DOHH2 (cell line): ENCODE measurements at regions not wholly inside any gene's neighbourhood (a gene's known extent, or its start where the extent isn't known, plus 50 kb on each side); places are given as distances from the start of the nearest gene placed in this dataset.

Source experiments
- H3F3A ChIP-seq: fragments of 200-600 bp; sonication (generic), shearing (Covaris generic); 2 replicates; pipeline ENCODE4 v1.6.0; 2016; ENCODE audit warnings: antibody characterized with exemption, mild to moderate bottlenecking; ENCODE audit not compliant: control insufficient read depth, insufficient read depth
- H3K27ac ChIP-seq: fragments of 200-600 bp; sonication (generic); 2 replicates; pipeline ENCODE4 v1.5.1; 2014; ENCODE audit warnings: low read depth, mild to moderate bottlenecking, low read length, moderate library complexity
- H3K27me3 ChIP-seq: fragments of 200-600 bp; sonication (generic); 2 replicates; pipeline ENCODE4 v1.6.1; 2014; ENCODE audit warnings: mild to moderate bottlenecking, low read length, mixed read lengths; ENCODE audit not compliant: control insufficient read depth
- H3K36me3 ChIP-seq: fragments of 200-600 bp; sonication (generic); 2 replicates; pipeline ENCODE4 v1.6.1; 2014; ENCODE audit warnings: mild to moderate bottlenecking, low read length, moderate library complexity, mixed read lengths; ENCODE audit not compliant: control insufficient read depth
- H3K4me1 ChIP-seq: fragments of 200-600 bp; sonication (generic); 2 replicates; pipeline ENCODE4 v1.6.1; 2014; ENCODE audit warnings: mild to moderate bottlenecking, low read length, mixed read lengths; ENCODE audit not compliant: control insufficient read depth
- H3K4me2 ChIP-seq: fragments of 200-600 bp; sonication (generic); 2 replicates; pipeline ENCODE4 v1.6.0; 2014; ENCODE audit warnings: mild to moderate bottlenecking, low read length, moderate library complexity
- H3K4me3 ChIP-seq: fragments of 200-600 bp; sonication (generic); 2 replicates; pipeline ENCODE4 v1.5.1; 2014; ENCODE audit warnings: mild to moderate bottlenecking, low read length, mixed read lengths
- H3K79me2 ChIP-seq: fragments of 200-600 bp; sonication (generic); 2 replicates; pipeline ENCODE4 v1.6.1; 2014; ENCODE audit warnings: mild to moderate bottlenecking, low read length, mixed read lengths; ENCODE audit not compliant: control insufficient read depth
- H3K9me2 ChIP-seq: fragments of 200-600 bp; sonication (generic); replicated peaks from 2 replicates; pipeline ENCODE4 v1.6.1; 2014; ENCODE audit warnings: mild to moderate bottlenecking, low read length, mixed read lengths; ENCODE audit not compliant: control insufficient read depth
- H3K9me3 ChIP-seq: fragments of 200-600 bp; sonication (generic); 2 replicates; pipeline ENCODE4 v1.6.1; 2014; ENCODE audit warnings: antibody characterized with exemption, low read length, mixed read lengths; ENCODE audit not compliant: control insufficient read depth, insufficient read depth
- H4K20me1 ChIP-seq: fragments of 200-600 bp; sonication (generic); 2 replicates; pipeline ENCODE4 v1.6.0; 2014; ENCODE audit warnings: low read depth, mild to moderate bottlenecking, antibody characterized with exemption, low read length, moderate library complexity; ENCODE audit not compliant: control insufficient read depth, insufficient read depth
- CTCF ChIP-seq: fragments of 200-600 bp; sonication (generic); IDR thresholded peaks from one replicate; pipeline ENCODE4 v1.5.1; 2014; ENCODE audit warnings: antibody characterized with exemption, mild to moderate bottlenecking, low read depth, low read length; ENCODE audit not compliant: poor library complexity, severe bottlenecking
- EZH2phosphoT487 ChIP-seq: fragments of 200-600 bp; sonication (generic); IDR thresholded peaks from 2 replicates; pipeline ENCODE4 v1.6.1; 2017; ENCODE audit warnings: borderline replicate concordance, mild to moderate bottlenecking, antibody characterized with exemption, low read length, moderate library complexity, mixed read lengths

GRCh38 chr1:221097479-221098281 is 218.4 kb downstream of the HLX start:
- H3F3A ChIP-seq, result no peaks in the 10 kb centered on the region
- no peak overlapping the region for H3K4me2 ChIP-seq
- H3K4me1 ChIP-seq, result peaks cover 15% of the 10 kb centered on the region
- H3K9me3 ChIP-seq, result no peaks in the 10 kb centered on the region
- H3K36me3 ChIP-seq, result no peaks in the 10 kb centered on the region
- no peaks in the 10 kb centered on the region for H3K9me2 ChIP-seq
- H3K4me3 ChIP-seq, result no peak overlapping the region
- TF ChIP-seq EZH2phosphoT487 (no peak), CTCF (no peak)
- no peaks in the 10 kb centered on the region for H4K20me1 ChIP-seq
- H3K27me3 ChIP-seq, result no peaks in the 10 kb centered on the region
- no peak overlapping the region for H3K27ac ChIP-seq
- no peaks in the 10 kb centered on the region for H3K79me2 ChIP-seq

- H3K4me2 ChIP-seq, result no peak overlapping the region
- no peak for TF ChIP-seq CTCF
- no peak for TF ChIP-seq EZH2phosphoT487
- no peaks in the 10 kb centered on the region for H3F3A ChIP-seq
- H3K27me3 ChIP-seq, result no peaks in the 10 kb centered on the region
- no peaks in the 10 kb centered on the region for H3K9me3 ChIP-seq
- H3K4me1 ChIP-seq, result peaks cover 15% of the 10 kb centered on the region
- H3K79me2 ChIP-seq, result no peaks in the 10 kb centered on the region
- H3K36me3 ChIP-seq, result no peaks in the 10 kb centered on the region
- no peaks in the 10 kb centered on the region for H4K20me1 ChIP-seq
- no peaks in the 10 kb centered on the region for H3K9me2 ChIP-seq
- no peak overlapping the region for H3K4me3 ChIP-seq
- H3K27ac ChIP-seq, result no peak overlapping the region
Measured at GRCh38 chr1:221098471-221099405, 219.5 kb downstream of the HLX start.

- Histone ChIP-seq H3K27ac (no peak overlapping the region), H3K36me3 (no peaks in the 10 kb centered on the region), H4K20me1 (no peaks in the 10 kb centered on the region), H3K4me2 (no peak overlapping the region), H3K9me2 (no peaks in the 10 kb centered on the region), H3K4me1 (peaks cover 15% of the 10 kb centered on the region), H3K4me3 (no peak overlapping the region), H3K27me3 (no peaks in the 10 kb centered on the region), H3K9me3 (no peaks in the 10 kb centered on the region), H3K79me2 (no peaks in the 10 kb centered on the region), H3F3A (no peaks in the 10 kb centered on the region)
- no peak for TF ChIP-seq EZH2phosphoT487
- TF ChIP-seq CTCF, result no peak
Measured at GRCh38 chr1:221099747-221100595, 220.7 kb downstream of the HLX start.
